Esophagus muscularis mucosa (tissue), 4 donors: ENCODE measurements at regions not wholly inside any gene's neighbourhood (a gene's known extent, or its start where the extent isn't known, plus 50 kb on each side); places are given as distances from the start of the nearest gene placed in this dataset.
"Not testable (repeated sequence)": the region's sequence is repeated elsewhere in the genome, so short reads cannot be mapped to it uniquely, and the experiment has no call there.

Experiments
- DNase-seq: peaks from one replicate; pipeline ENCODE4 v3.0.0-alpha.2; 2017; ENCODE audit errors: extremely low spot score
- H3K27ac ChIP-seq, 4 donors: fragments of 200-600 bp; sonication (generic); replicated peaks in 1 of 4; 1 replicate in 3 of 4; 2 replicates in 1 of 4; pipeline ENCODE4 v1.5.1; 2016 to 2019; ENCODE audit warnings: mild to moderate bottlenecking in 1 of 4
- H3K27me3 ChIP-seq, 4 donors: fragments of 200-600 bp; sonication (generic); one replicate each; pipeline versions ENCODE4 v1.5.1 to v1.6.0; 2016 to 2019
- H3K36me3 ChIP-seq, 4 donors: fragments of 200-600 bp; sonication (generic); one replicate each; pipeline ENCODE4 v1.5.1; 2016 to 2019
- H3K4me1 ChIP-seq, 4 donors: fragments of 200-600 bp; sonication (generic); one replicate each; pipeline ENCODE4 v1.5.1; 2016 to 2019
- H3K4me3 ChIP-seq, 4 donors: fragments of 200-600 bp; sonication (generic); 1 replicate in 2 of 4; 2 replicates in 2 of 4; pipeline ENCODE4 v1.5.1; 2016 to 2019; ENCODE audit warnings: mild to moderate bottlenecking in 4 of 4, moderate library complexity in 1 of 4
- H3K9me3 ChIP-seq, 4 donors: fragments of 200-600 bp; sonication (generic); 1 replicate in 3 of 4; 2 replicates in 1 of 4; pipeline ENCODE4 v1.5.1; 2016 to 2019
- CTCF ChIP-seq, 3 experiments: fragments of 200-600 bp in 2 of 3; fragments of 450-650 bp in 1 of 3; sonication (generic) in 2 of 3; IDR thresholded peaks; one replicate each; pipeline ENCODE4 v1.5.1; 2017 to 2019; ENCODE audit warnings: antibody characterized with exemption in 3 of 3, mild to moderate bottlenecking in 2 of 3, moderate library complexity in 1 of 3
- EP300 ChIP-seq: sonication (generic); formaldehyde crosslinking; IDR thresholded peaks from one replicate; pipeline ENCODE4 v1.6.1; 2017; ENCODE audit warnings: antibody characterized with exemption
- POLR2A ChIP-seq: fragments of 450-650 bp; IDR thresholded peaks from one replicate; pipeline ENCODE4 v1.6.1; 2017; ENCODE audit warnings: antibody characterized with exemption, moderate library complexity, mild to moderate bottlenecking, low read depth
- POLR2AphosphoS5 ChIP-seq, 2 donors: sonication (generic); formaldehyde crosslinking; IDR thresholded peaks; one replicate each; pipeline ENCODE4 v1.6.1; 2017; ENCODE audit warnings: antibody characterized with exemption in 2 of 2
- WGBS: methylation state at CpG from one replicate; pipeline ENCODE4 v1.1.5; 2018; 5-methylcytosine and 5-hydroxymethylcytosine counted together
- intact Hi-C: fragments of 100-400 bp; cut with DNase I; formaldehyde crosslinking; loops from one replicate; pipeline ENCODE4 v1.15.1; 2023

- no peak overlapping the region for H3K4me3 ChIP-seq
- H3K9me3 ChIP-seq: no peaks in the 10 kb centered on the region
- WGBS: 91% methylated on average over 2 of the region's 2 CpGs
- no peak overlapping the region for H3K27ac ChIP-seq
- H3K36me3 ChIP-seq: no peaks in the 10 kb centered on the region
- no peak for DNase-seq
- intact Hi-C loops: no loop called here
- no peaks in the 10 kb centered on the region for H3K27me3 ChIP-seq
- no peaks in the 10 kb centered on the region for H3K4me1 ChIP-seq
- TF ChIP-seq CTCF (IDR thresholded peaks at IDR 0.05) (no peak), POLR2AphosphoS5 (IDR thresholded peaks at IDR 0.05) (no peak), EP300 (no peak), POLR2A (no peak)
Measured at GRCh38 chr12:58741226-58741625, 179.1 kb downstream of the LRIG3 start.

DNA sequence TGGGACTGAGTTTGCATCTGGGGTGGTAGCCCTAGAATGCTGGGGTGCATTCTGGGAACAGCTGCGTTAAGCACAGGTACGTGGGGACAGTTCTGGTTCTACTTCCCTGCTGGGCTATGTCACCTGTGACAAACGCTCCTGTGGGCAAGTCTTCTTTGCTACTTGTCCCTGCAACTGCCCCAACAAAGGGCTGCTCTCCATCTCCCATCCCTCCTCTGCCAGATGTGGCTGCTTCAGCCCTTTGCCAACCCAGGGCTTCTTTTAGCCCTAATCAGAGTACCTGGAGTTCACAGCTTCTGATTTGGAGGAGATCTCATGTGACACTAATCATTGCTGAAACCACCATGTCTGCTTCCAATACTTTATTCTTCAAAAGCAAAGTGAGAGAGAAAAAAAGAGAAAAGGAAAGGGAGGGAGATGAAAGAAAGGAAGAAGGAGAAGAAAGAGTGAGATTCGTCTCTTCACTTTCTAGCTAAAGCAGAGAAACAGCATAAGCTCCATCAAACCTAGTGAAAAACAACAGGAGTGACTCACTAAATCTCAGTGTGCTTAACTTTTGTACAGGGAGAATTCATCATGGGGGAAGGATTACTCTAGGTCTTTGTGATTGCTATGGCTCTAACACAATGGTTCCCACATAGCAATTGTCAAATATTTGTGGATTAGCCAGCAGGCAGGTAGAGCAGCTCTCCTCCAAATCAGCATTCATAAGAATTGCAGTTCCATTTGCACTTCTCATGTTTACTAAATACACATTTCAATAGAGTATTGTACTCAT is 174.8 kb downstream of the LRIG3 start:
- Histone ChIP-seq H3K27ac (no peak overlapping the region), H3K4me3 (no peak overlapping the region), H3K4me1 (peaks cover 0 to 4% (median 0%) of the 10 kb centered on the region in 4 donors), H3K36me3 (no peaks in the 10 kb centered on the region), H3K9me3 (no peaks in the 10 kb centered on the region), H3K27me3 (no peaks in the 10 kb centered on the region)
- DNase-seq: no peak
- intact Hi-C loops: no loop called here
- WGBS: 88% methylated on average over 4 of the region's 4 CpGs
- no peak for TF ChIP-seq POLR2A
- no peak for TF ChIP-seq EP300

GRCh38 chr12:58747533-58747932 is 172.8 kb downstream of the LRIG3 start:
- DNase-seq: no peak
- H3K27me3 ChIP-seq: no peaks in the 10 kb centered on the region
- intact Hi-C loops: no loop called here
- 90% methylated on average over 2 of the region's 2 CpGs for WGBS
- no peaks in the 10 kb centered on the region for H3K36me3 ChIP-seq
- no peaks in the 10 kb centered on the region for H3K9me3 ChIP-seq
- peaks cover 0 to 4% (median 0%) of the 10 kb centered on the region in 4 donors for H3K4me1 ChIP-seq
- H3K4me3 ChIP-seq: no peak overlapping the region
- TF ChIP-seq CTCF (IDR thresholded peaks at IDR 0.05) (no peak), EP300 (no peak), POLR2A (no peak), POLR2AphosphoS5 (IDR thresholded peaks at IDR 0.05) (no peak)
- H3K27ac ChIP-seq: no peak overlapping the region

- intact Hi-C loops: no loop called here
- Histone ChIP-seq H3K4me3 (no peak overlapping the region), H3K36me3 (no peaks in the 10 kb centered on the region), H3K9me3 (no peaks in the 10 kb centered on the region), H3K27me3 (no peaks in the 10 kb centered on the region), H3K4me1 (peaks cover 0 to 4% (median 0%) of the 10 kb centered on the region in 4 donors), H3K27ac (no peak overlapping the region)
- no peak for DNase-seq
- no peak for TF ChIP-seq CTCF (IDR thresholded peaks at IDR 0.05)
- 33% methylated on average over 3 of the region's 3 CpGs for WGBS
Measured at GRCh38 chr12:58750484-58750883, 169.8 kb downstream of the LRIG3 start.

- no peaks in the 10 kb centered on the region for H3K36me3 ChIP-seq
- intact Hi-C loops: no loop called here
- TF ChIP-seq CTCF (IDR thresholded peaks at IDR 0.05): no peak
- no peak for TF ChIP-seq POLR2A
- no peak for TF ChIP-seq POLR2AphosphoS5 (IDR thresholded peaks at IDR 0.05)
- TF ChIP-seq EP300: no peak
- peaks cover 0 to 9% (median 2%) of the 10 kb centered on the region in 4 donors for H3K4me1 ChIP-seq
- 64% methylated on average over 7 of the region's 7 CpGs for WGBS
- H3K4me3 ChIP-seq: no peak overlapping the region
- no peak for DNase-seq
- no peaks in the 10 kb centered on the region for H3K27me3 ChIP-seq
- H3K9me3 ChIP-seq: no peaks in the 10 kb centered on the region
- H3K27ac ChIP-seq: no peak overlapping the region
Measured at GRCh38 chr12:58757422-58757821, 162.9 kb downstream of the LRIG3 start.

GRCh38 chr12:58759745-58760144 is 160.6 kb downstream of the LRIG3 start:
- DNase-seq, H3K27me3 ChIP-seq, H3K36me3 ChIP-seq, H3K9me3 ChIP-seq, intact Hi-C loops, H3K27ac ChIP-seq, H3K4me3 ChIP-seq: not testable (repeated sequence)
- WGBS: 0% methylated on average over 1 of the region's 1 CpG
- peaks cover 0 to 16% (median 11%) of the 10 kb centered on the region in 4 donors for H3K4me1 ChIP-seq
